GM23338 (cell line): ENCODE measurements at regions not wholly inside any gene's neighbourhood (a gene's known extent, or its start where the extent isn't known, plus 50 kb on each side); places are given as distances from the start of the nearest gene placed in this dataset.

Experiments
- ATAC-seq: fragments of 200-7000 bp; cut with Tn5 transposase; 3 replicates; pipeline ENCODE4 v1.9.1; 2020
- DNase-seq: peaks from one replicate; pipeline ENCODE4 v3.0.0-alpha.2; 2015; ENCODE audit warnings: low spot score
- H2AFZ ChIP-seq: fragments of 200-600 bp; sonication (generic); 2 replicates; pipeline ENCODE4 v1.8.0; 2016; ENCODE audit warnings: antibody characterized with exemption, mild to moderate bottlenecking, moderate library complexity
- H3F3A ChIP-seq: fragments of 200-600 bp; sonication (generic); replicated peaks from 2 replicates; pipeline ENCODE4 v1.8.0; 2017; ENCODE audit warnings: antibody characterized with exemption, mixed run types, low read depth
- H3K27ac ChIP-seq: fragments of 200-600 bp; sonication (generic); 2 replicates; pipeline ENCODE4 v1.6.1; 2016; ENCODE audit warnings: low read depth
- H3K27me3 ChIP-seq: fragments of 200-600 bp; sonication (generic); 2 replicates; pipeline ENCODE4 v1.8.0; 2016; ENCODE audit warnings: mild to moderate bottlenecking, mixed run types, moderate library complexity; ENCODE audit not compliant: insufficient read depth
- H3K36me3 ChIP-seq: fragments of 200-600 bp; sonication (generic); 2 replicates; pipeline ENCODE4 v1.8.0; 2016; ENCODE audit warnings: mild to moderate bottlenecking; ENCODE audit not compliant: insufficient read depth
- H3K4me1 ChIP-seq: fragments of 200-600 bp; sonication (generic); 2 replicates; pipeline ENCODE4 v1.8.0; 2016; ENCODE audit warnings: mild to moderate bottlenecking, moderate library complexity; ENCODE audit not compliant: insufficient read depth
- H3K4me2 ChIP-seq: fragments of 200-600 bp; sonication (generic); 2 replicates; pipeline ENCODE4 v1.7.1; 2017; ENCODE audit warnings: mixed run types
- H3K4me3 ChIP-seq: fragments of 200-600 bp; sonication (generic); 2 replicates; pipeline ENCODE4 v1.6.1; 2016; ENCODE audit warnings: mixed run types
- H3K79me2 ChIP-seq: fragments of 200-600 bp; sonication (generic); replicated peaks from 2 replicates; pipeline ENCODE4 v1.8.0; 2017; ENCODE audit warnings: mild to moderate bottlenecking; ENCODE audit not compliant: insufficient read depth
- H3K9me2 ChIP-seq: fragments of 200-600 bp; sonication (generic); 2 replicates; pipeline ENCODE4 v1.8.0; 2017; ENCODE audit not compliant: insufficient read depth
- H4K20me1 ChIP-seq: fragments of 200-600 bp; sonication (generic); replicated peaks from 2 replicates; pipeline ENCODE4 v1.8.0; 2017; ENCODE audit warnings: mild to moderate bottlenecking; ENCODE audit not compliant: insufficient read depth
- H3K27ac Mint-ChIP-seq: 2 replicates; pipeline ENCODE4 v1.8.0; 2020; ENCODE audit warnings: inconsistent platforms, mild to moderate bottlenecking, moderate library complexity, mixed read lengths
- H3K27me3 Mint-ChIP-seq: 3 replicates; pipeline ENCODE4 v1.8.0; 2022; ENCODE audit warnings: low read depth, mild to moderate bottlenecking, moderate library complexity, mixed read lengths, inconsistent platforms; ENCODE audit not compliant: insufficient read depth, poor library complexity
- H3K36me3 Mint-ChIP-seq: 3 replicates; pipeline ENCODE4 v1.8.0; 2021; ENCODE audit warnings: low read depth, mild to moderate bottlenecking, inconsistent platforms, moderate library complexity, mixed read lengths
- H3K4me1 Mint-ChIP-seq: 3 replicates; pipeline ENCODE4 v1.8.0; 2020; ENCODE audit warnings: mild to moderate bottlenecking, inconsistent platforms, mixed read lengths
- H3K4me3 Mint-ChIP-seq: 3 replicates; pipeline ENCODE4 v1.8.0; 2021; ENCODE audit warnings: moderate library complexity, mild to moderate bottlenecking, inconsistent platforms, mixed read lengths
- H3K9me3 Mint-ChIP-seq: 3 replicates; pipeline ENCODE4 v1.8.0; 2020; ENCODE audit warnings: moderate library complexity, mild to moderate bottlenecking, inconsistent platforms, mixed read lengths
- CREB1 ChIP-seq: fragments of 250-450 bp; sonication (Bioruptor Pico); IDR thresholded peaks from 2 replicates; pipeline ENCODE4 v1.5.0; 2020; ENCODE audit warnings: low read depth, mild to moderate bottlenecking, moderate library complexity
- EZH2 ChIP-seq: fragments of 200-600 bp; sonication (generic); IDR thresholded peaks from one replicate; pipeline ENCODE4 v1.8.0; 2017; ENCODE audit warnings: antibody characterized with exemption, mild to moderate bottlenecking, low read depth; ENCODE audit not compliant: unreplicated experiment
- EZH2phosphoT487 ChIP-seq: fragments of 200-600 bp; sonication (generic); IDR thresholded peaks from one replicate; pipeline ENCODE4 v1.8.1; 2018; ENCODE audit warnings: antibody characterized with exemption; ENCODE audit not compliant: unreplicated experiment
- JUNB ChIP-seq: IDR thresholded peaks from one replicate; pipeline ENCODE4 v1.6.1; 2016; ENCODE audit warnings: antibody characterized with exemption; ENCODE audit not compliant: unreplicated experiment
- NANOG ChIP-seq: IDR thresholded peaks from 2 replicates; pipeline ENCODE4 v1.6.1; 2016; ENCODE audit warnings: antibody characterized with exemption, borderline replicate concordance
- POLR2AphosphoS5 ChIP-seq: IDR thresholded peaks from 2 replicates; pipeline ENCODE4 v1.6.1; 2016; ENCODE audit warnings: antibody characterized with exemption, low read depth
- STAT1 ChIP-seq: IDR thresholded peaks from one replicate; pipeline ENCODE4 v1.6.1; 2016; ENCODE audit warnings: antibody characterized with exemption; ENCODE audit not compliant: unreplicated experiment
- ZNF114 ChIP-seq: fragments of 250-450 bp; sonication (Bioruptor Pico); IDR thresholded peaks from 2 replicates; pipeline ENCODE4 v1.5.0; 2020; ENCODE audit warnings: mild to moderate bottlenecking, moderate library complexity
- ZNF331 ChIP-seq: fragments of 250-450 bp; sonication (Bioruptor Pico); IDR thresholded peaks from 2 replicates; pipeline ENCODE4 v1.5.0; 2020; ENCODE audit warnings: low read depth, mild to moderate bottlenecking, moderate library complexity
- TF ChIP-seq, protein P1 (sequence below): fragments of 250-450 bp; sonication (Bioruptor Pico); IDR thresholded peaks from 2 replicates; pipeline ENCODE4 v1.5.0; 2020; ENCODE audit warnings: mild to moderate bottlenecking, moderate library complexity
- TF ChIP-seq, protein P2 (sequence below), 2 experiments: fragments of 200-600 bp in 1 of 2; sonication (generic) in 1 of 2; conservative IDR thresholded peaks; 2 replicates each; pipeline versions ENCODE4 v1.5.1 to v1.6.1; 2016 to 2017; ENCODE audit warnings: antibody characterized with exemption in 2 of 2, low read depth in 2 of 2, mild to moderate bottlenecking in 2 of 2, moderate library complexity in 1 of 2
- TF ChIP-seq, protein P3 (sequence below): IDR thresholded peaks from one replicate; pipeline ENCODE4 v1.6.1; 2018; ENCODE audit warnings: antibody characterized with exemption; ENCODE audit not compliant: unreplicated experiment
- TF ChIP-seq, protein P4 (sequence below): IDR thresholded peaks from 2 replicates; pipeline ENCODE4 v1.6.1; 2016; ENCODE audit warnings: antibody characterized with exemption

DNA sequence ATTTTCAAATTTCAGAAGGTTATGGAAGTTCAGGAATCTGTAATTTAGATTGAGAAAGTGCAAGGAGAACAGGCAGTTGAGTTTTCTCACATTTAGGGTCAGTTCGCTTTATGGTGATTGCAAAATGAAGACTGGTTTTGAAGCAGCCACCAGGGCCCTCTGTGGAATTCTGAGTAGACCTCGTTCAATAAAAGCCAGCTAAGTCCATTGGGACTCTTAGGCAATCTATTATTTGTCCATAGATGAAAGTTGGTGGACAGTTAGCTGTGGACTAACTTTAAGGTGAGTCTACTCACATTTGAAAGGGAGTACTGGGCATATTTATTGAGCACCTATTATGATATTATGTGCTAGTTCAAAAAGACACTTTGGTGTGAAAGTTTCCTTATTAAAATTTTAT lies 266.3 kb upstream of the LINC00305 start:
- Mint-ChIP-seq H3K27me3 (no peaks in the 10 kb centered on the region), H3K36me3 (peaks cover 4% of the 10 kb centered on the region; the same call in 1 of the 3 replicates), H3K4me1 (peaks cover 26% of the 10 kb centered on the region), H3K4me3 (no peak overlapping the region), H3K9me3 (peaks cover 4% of the 10 kb centered on the region; the same call in 1 of the 3 replicates), H3K27ac (no peak overlapping the region)
- Histone ChIP-seq H3K4me1 (peaks cover 21% of the 10 kb centered on the region), H3K79me2 (no peaks in the 10 kb centered on the region), H3K9me2 (peaks cover 6% of the 10 kb centered on the region; the same call in 1 of the 2 replicates), H2AFZ (peak overlapping the region; percentile 8; the same call in 1 of the 2 replicates), H4K20me1 (no peaks in the 10 kb centered on the region), H3K36me3 (no peaks in the 10 kb centered on the region), H3K27ac (no peak overlapping the region), H3F3A (no peaks in the 10 kb centered on the region), H3K4me2 (no peak overlapping the region), H3K27me3 (no peaks in the 10 kb centered on the region), H3K4me3 (no peak overlapping the region)
- TF ChIP-seq, protein P1, sequence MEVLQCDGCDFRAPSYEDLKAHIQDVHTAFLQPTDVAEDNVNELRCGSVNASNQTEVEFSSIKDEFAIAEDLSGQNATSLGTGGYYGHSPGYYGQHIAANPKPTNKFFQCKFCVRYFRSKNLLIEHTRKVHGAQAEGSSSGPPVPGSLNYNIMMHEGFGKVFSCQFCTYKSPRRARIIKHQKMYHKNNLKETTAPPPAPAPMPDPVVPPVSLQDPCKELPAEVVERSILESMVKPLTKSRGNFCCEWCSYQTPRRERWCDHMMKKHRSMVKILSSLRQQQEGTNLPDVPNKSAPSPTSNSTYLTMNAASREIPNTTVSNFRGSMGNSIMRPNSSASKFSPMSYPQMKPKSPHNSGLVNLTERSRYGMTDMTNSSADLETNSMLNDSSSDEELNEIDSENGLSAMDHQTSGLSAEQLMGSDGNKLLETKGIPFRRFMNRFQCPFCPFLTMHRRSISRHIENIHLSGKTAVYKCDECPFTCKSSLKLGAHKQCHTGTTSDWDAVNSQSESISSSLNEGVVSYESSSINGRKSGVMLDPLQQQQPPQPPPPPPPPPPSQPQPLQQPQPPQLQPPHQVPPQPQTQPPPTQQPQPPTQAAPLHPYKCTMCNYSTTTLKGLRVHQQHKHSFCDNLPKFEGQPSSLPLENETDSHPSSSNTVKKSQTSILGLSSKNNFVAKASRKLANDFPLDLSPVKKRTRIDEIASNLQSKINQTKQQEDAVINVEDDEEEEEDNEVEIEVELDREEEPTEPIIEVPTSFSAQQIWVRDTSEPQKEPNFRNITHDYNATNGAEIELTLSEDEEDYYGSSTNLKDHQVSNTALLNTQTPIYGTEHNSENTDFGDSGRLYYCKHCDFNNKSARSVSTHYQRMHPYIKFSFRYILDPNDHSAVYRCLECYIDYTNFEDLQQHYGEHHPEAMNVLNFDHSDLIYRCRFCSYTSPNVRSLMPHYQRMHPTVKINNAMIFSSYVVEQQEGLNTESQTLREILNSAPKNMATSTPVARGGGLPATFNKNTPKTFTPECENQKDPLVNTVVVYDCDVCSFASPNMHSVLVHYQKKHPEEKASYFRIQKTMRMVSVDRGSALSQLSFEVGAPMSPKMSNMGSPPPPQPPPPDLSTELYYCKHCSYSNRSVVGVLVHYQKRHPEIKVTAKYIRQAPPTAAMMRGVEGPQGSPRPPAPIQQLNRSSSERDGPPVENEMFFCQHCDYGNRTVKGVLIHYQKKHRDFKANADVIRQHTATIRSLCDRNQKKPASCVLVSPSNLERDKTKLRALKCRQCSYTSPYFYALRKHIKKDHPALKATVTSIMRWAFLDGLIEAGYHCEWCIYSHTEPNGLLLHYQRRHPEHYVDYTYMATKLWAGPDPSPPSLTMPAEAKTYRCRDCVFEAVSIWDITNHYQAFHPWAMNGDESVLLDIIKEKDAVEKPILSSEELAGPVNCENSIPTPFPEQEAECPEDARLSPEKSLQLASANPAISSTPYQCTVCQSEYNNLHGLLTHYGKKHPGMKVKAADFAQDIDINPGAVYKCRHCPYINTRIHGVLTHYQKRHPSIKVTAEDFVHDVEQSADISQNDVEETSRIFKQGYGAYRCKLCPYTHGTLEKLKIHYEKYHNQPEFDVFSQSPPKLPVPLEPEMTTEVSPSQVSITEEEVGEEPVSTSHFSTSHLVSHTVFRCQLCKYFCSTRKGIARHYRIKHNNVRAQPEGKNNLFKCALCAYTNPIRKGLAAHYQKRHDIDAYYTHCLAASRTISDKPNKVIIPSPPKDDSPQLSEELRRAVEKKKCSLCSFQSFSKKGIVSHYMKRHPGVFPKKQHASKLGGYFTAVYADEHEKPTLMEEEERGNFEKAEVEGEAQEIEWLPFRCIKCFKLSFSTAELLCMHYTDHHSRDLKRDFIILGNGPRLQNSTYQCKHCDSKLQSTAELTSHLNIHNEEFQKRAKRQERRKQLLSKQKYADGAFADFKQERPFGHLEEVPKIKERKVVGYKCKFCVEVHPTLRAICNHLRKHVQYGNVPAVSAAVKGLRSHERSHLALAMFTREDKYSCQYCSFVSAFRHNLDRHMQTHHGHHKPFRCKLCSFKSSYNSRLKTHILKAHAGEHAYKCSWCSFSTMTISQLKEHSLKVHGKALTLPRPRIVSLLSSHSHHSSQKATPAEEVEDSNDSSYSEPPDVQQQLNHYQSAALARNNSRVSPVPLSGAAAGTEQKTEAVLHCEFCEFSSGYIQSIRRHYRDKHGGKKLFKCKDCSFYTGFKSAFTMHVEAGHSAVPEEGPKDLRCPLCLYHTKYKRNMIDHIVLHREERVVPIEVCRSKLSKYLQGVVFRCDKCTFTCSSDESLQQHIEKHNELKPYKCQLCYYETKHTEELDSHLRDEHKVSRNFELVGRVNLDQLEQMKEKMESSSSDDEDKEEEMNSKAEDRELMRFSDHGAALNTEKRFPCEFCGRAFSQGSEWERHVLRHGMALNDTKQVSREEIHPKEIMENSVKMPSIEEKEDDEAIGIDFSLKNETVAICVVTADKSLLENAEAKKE (CRISPR knock-in tag), result no peak
- TF ChIP-seq JUNB (no peak), ZNF114 (CRISPR knock-in tag) (no peak), ZNF331 (CRISPR knock-in tag) (no peak), NANOG (no peak), POLR2AphosphoS5 (no peak), EZH2 (no peak), STAT1 (no peak), CREB1 (CRISPR knock-in tag) (no peak), EZH2phosphoT487 (no peak)
- TF ChIP-seq, protein P2, sequence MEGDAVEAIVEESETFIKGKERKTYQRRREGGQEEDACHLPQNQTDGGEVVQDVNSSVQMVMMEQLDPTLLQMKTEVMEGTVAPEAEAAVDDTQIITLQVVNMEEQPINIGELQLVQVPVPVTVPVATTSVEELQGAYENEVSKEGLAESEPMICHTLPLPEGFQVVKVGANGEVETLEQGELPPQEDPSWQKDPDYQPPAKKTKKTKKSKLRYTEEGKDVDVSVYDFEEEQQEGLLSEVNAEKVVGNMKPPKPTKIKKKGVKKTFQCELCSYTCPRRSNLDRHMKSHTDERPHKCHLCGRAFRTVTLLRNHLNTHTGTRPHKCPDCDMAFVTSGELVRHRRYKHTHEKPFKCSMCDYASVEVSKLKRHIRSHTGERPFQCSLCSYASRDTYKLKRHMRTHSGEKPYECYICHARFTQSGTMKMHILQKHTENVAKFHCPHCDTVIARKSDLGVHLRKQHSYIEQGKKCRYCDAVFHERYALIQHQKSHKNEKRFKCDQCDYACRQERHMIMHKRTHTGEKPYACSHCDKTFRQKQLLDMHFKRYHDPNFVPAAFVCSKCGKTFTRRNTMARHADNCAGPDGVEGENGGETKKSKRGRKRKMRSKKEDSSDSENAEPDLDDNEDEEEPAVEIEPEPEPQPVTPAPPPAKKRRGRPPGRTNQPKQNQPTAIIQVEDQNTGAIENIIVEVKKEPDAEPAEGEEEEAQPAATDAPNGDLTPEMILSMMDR (conservative IDR thresholded peaks at IDR 0.05; ENCODE audit: low read depth in 2 of 2), result no peak
- TF ChIP-seq, protein P3, sequence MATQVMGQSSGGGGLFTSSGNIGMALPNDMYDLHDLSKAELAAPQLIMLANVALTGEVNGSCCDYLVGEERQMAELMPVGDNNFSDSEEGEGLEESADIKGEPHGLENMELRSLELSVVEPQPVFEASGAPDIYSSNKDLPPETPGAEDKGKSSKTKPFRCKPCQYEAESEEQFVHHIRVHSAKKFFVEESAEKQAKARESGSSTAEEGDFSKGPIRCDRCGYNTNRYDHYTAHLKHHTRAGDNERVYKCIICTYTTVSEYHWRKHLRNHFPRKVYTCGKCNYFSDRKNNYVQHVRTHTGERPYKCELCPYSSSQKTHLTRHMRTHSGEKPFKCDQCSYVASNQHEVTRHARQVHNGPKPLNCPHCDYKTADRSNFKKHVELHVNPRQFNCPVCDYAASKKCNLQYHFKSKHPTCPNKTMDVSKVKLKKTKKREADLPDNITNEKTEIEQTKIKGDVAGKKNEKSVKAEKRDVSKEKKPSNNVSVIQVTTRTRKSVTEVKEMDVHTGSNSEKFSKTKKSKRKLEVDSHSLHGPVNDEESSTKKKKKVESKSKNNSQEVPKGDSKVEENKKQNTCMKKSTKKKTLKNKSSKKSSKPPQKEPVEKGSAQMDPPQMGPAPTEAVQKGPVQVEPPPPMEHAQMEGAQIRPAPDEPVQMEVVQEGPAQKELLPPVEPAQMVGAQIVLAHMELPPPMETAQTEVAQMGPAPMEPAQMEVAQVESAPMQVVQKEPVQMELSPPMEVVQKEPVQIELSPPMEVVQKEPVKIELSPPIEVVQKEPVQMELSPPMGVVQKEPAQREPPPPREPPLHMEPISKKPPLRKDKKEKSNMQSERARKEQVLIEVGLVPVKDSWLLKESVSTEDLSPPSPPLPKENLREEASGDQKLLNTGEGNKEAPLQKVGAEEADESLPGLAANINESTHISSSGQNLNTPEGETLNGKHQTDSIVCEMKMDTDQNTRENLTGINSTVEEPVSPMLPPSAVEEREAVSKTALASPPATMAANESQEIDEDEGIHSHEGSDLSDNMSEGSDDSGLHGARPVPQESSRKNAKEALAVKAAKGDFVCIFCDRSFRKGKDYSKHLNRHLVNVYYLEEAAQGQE, result no peak
- TF ChIP-seq, protein P4, sequence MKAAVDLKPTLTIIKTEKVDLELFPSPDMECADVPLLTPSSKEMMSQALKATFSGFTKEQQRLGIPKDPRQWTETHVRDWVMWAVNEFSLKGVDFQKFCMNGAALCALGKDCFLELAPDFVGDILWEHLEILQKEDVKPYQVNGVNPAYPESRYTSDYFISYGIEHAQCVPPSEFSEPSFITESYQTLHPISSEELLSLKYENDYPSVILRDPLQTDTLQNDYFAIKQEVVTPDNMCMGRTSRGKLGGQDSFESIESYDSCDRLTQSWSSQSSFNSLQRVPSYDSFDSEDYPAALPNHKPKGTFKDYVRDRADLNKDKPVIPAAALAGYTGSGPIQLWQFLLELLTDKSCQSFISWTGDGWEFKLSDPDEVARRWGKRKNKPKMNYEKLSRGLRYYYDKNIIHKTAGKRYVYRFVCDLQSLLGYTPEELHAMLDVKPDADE, result no peak
- DNase-seq (no peak), ATAC-seq (no peak)
